Type B pancreatic cell (in vitro differentiated cells): ENCODE measurements at regions not wholly inside any gene's neighbourhood (a gene's known extent, or its start where the extent isn't known, plus 50 kb on each side); places are given as distances from the start of the nearest gene placed in this dataset.

Experiments used
- DNase-seq: peaks from one replicate; pipeline ENCODE4 v3.0.0; 2021; ENCODE audit warnings: mixed read lengths; ENCODE audit not compliant: unreplicated experiment; ENCODE audit errors: extremely low spot score
- H3K27ac Mint-ChIP-seq: 2 replicates; pipeline ENCODE4 v1.8.0; 2021; ENCODE audit warnings: mild to moderate bottlenecking, mixed read lengths
- H3K27me3 Mint-ChIP-seq: 2 replicates; pipeline ENCODE4 v1.8.0; 2021; ENCODE audit warnings: mixed read lengths
- H3K36me3 Mint-ChIP-seq: 2 replicates; pipeline ENCODE4 v1.8.0; 2021; ENCODE audit warnings: mixed read lengths
- H3K4me1 Mint-ChIP-seq: one replicate; pipeline ENCODE4 v1.8.0; 2021; ENCODE audit warnings: mixed read lengths; ENCODE audit not compliant: unreplicated experiment
- H3K4me3 Mint-ChIP-seq: 2 replicates; pipeline ENCODE4 v1.8.0; 2021; ENCODE audit warnings: mild to moderate bottlenecking, mixed read lengths
- H3K9me3 Mint-ChIP-seq: 2 replicates; pipeline ENCODE4 v1.8.0; 2021; ENCODE audit warnings: mixed read lengths
- CTCF ChIP-seq: fragments of 200-600 bp; sonication (generic); conservative IDR thresholded peaks from 2 replicates; pipeline ENCODE4 v1.5.0; 2021; ENCODE audit warnings: antibody characterized with exemption, mild to moderate bottlenecking

DNA sequence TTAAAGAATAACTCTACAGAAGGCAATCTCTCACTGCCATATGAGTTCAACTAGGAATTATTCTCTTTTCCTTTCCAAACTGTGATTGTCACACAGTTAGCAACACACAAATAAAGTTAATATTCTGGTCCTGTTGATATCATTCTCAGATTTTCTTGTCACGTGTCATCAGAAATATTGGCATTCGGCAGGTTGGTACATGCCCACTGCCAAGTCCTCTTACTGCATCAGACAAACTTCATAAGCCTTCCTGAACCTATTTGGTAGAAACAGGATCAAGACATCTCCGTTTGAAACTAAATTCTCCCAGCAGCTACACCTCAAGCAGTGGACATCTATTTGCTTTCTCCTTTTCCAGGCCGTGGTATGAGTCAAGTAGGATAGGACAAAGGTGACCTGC lies 177.9 kb upstream of the SOX2 start:
- H3K4me1 Mint-ChIP-seq: no peaks in the 10 kb centered on the region
- H3K27me3 Mint-ChIP-seq: peaks cover 7% of the 10 kb centered on the region
- DNase-seq: no peak
- no peak overlapping the region for H3K4me3 Mint-ChIP-seq
- peaks cover under 1% of the 10 kb centered on the region for H3K9me3 Mint-ChIP-seq
- no peak for TF ChIP-seq CTCF
- no peaks in the 10 kb centered on the region for H3K36me3 Mint-ChIP-seq
- no peak overlapping the region for H3K27ac Mint-ChIP-seq

- Mint-ChIP-seq H3K36me3 (no peaks in the 10 kb centered on the region), H3K4me3 (no peak overlapping the region), H3K4me1 (no peaks in the 10 kb centered on the region), H3K9me3 (peaks cover 12% of the 10 kb centered on the region), H3K27me3 (peaks cover 7% of the 10 kb centered on the region), H3K27ac (no peak overlapping the region)
- TF ChIP-seq CTCF: no peak
- DNase-seq: no peak
Observed at GRCh38 chr3:181530584-181530983, 181.1 kb upstream of the SOX2 start.

GRCh38 chr3:181521831-181522230 lies 189.9 kb upstream of the SOX2 start:
- Mint-ChIP-seq H3K36me3 (no peaks in the 10 kb centered on the region), H3K4me1 (no peaks in the 10 kb centered on the region), H3K4me3 (no peak overlapping the region), H3K9me3 (peaks cover 10% of the 10 kb centered on the region), H3K27me3 (peaks cover 4% of the 10 kb centered on the region), H3K27ac (no peak overlapping the region)
- TF ChIP-seq CTCF: no peak
- DNase-seq: no peak

GRCh38 chr3:181518222-181518621 lies 193.5 kb upstream of the SOX2 start:
- DNase-seq: no peak
- Mint-ChIP-seq H3K4me3 (no peak overlapping the region), H3K27ac (no peak overlapping the region), H3K9me3 (no peaks in the 10 kb centered on the region), H3K27me3 (peaks cover 4% of the 10 kb centered on the region), H3K4me1 (no peaks in the 10 kb centered on the region), H3K36me3 (no peaks in the 10 kb centered on the region)
- no peak for TF ChIP-seq CTCF

DNA sequence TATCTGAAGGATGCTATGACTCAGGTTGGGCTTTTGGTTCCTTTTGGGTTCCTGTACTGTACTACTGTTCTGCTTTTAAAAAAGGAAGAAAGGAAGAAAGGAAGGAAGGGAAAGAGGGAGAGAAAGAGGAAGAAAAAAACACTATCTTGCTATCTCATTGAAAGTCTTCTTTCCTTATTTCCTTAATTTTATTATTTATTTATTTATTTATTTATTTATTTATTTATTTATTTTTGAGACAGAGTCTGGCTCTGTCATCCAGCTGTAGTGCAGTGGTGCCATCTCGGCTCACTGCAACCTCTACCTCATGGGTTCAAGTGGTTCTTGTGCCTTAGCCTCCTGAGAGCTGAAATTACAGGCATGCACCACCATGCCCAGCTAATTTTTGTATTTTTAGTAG lies 198.9 kb upstream of the SOX2 start:
- no peaks in the 10 kb centered on the region for H3K4me1 Mint-ChIP-seq

More for the DNA sequence above, 198.9 kb upstream of the SOX2 start:
- H3K9me3 Mint-ChIP-seq: peaks cover 12% of the 10 kb centered on the region
- H3K27me3 Mint-ChIP-seq: no peaks in the 10 kb centered on the region
- no peaks in the 10 kb centered on the region for H3K36me3 Mint-ChIP-seq
- no peak for TF ChIP-seq CTCF
- H3K4me3 Mint-ChIP-seq: no peak overlapping the region
- no peak overlapping the region for H3K27ac Mint-ChIP-seq
- DNase-seq: no peak
